GM12892 (cell line): ENCODE measurements at regions not wholly inside any gene's neighbourhood (a gene's known extent, or its start where the extent isn't known, plus 50 kb on each side); places are given as distances from the start of the nearest gene placed in this dataset.

Source experiments
- DNase-seq: peaks from one replicate; pipeline ENCODE4 v3.0.0; 2011; ENCODE audit not compliant: insufficient read length
- FAIRE-seq: peaks from 2 replicates; lab custom pipeline; 2011; peaks lifted over from hg19 to GRCh38; lab: Jason Lieb, UNC
- POLR2A ChIP-seq: IDR thresholded peaks from 2 replicates; pipeline ENCODE4 v1.6.1; 2011; ENCODE audit warnings: low read depth, low read length, control low read depth
- POLR2AphosphoS5 ChIP-seq: IDR thresholded peaks from 2 replicates; pipeline ENCODE4 v1.6.1; 2011; ENCODE audit warnings: low read depth, low read length, control low read depth
- TAF1 ChIP-seq: IDR thresholded peaks from 2 replicates; pipeline ENCODE4 v1.6.1; 2011; ENCODE audit warnings: low read depth, mild to moderate bottlenecking, control low read depth, low read length, borderline replicate concordance

GRCh38 chr6:24060982-24061754 is 64.8 kb upstream of the NRSN1 start:
- FAIRE-seq (peak; percentile 89), DNase-seq (peak; percentile 5)
- no peak for TF ChIP-seq POLR2A
- TF ChIP-seq TAF1, result no peak

DNA sequence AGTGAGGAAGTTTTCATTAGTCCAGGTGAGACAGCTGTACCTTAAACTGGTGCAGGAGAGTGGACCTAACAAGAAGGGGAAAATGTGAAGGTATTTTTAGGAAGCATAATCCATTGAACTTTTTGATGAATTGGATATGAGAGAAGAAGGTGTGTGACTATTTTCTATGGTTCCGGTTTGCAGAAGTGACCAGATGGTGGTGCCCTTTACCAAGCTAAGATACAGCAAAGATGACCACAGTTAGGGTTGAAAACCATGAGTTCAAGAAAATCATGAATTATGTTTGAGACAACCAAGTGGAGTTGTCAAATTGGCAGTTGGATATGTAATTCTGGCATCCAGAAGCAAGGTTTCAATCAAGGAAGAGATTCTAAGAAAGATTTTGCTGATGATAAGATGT is 61.9 kb upstream of the NRSN1 start:
- no peak for TF ChIP-seq POLR2AphosphoS5
- no peak for TF ChIP-seq TAF1
- no peak for TF ChIP-seq POLR2A
- FAIRE-seq (no peak), DNase-seq (no peak)

GRCh38 chr6:24064832-24065231 is 61.2 kb upstream of the NRSN1 start:
- no peak for DNase-seq
- no peak for FAIRE-seq
- TF ChIP-seq POLR2A (no peak), POLR2AphosphoS5 (no peak), TAF1 (no peak)

GRCh38 chr6:24069526-24069925 is 56.5 kb upstream of the NRSN1 start:
- DNase-seq (no peak), FAIRE-seq (no peak)
- TF ChIP-seq POLR2AphosphoS5 (no peak), POLR2A (no peak), TAF1 (no peak)

GRCh38 chr6:24072038-24072746 is 53.8 kb upstream of the NRSN1 start:
- TF ChIP-seq POLR2A (no peak), POLR2AphosphoS5 (no peak), TAF1 (no peak)
- DNase-seq, result no peak
- no peak for FAIRE-seq

- TF ChIP-seq POLR2A (no peak), POLR2AphosphoS5 (no peak), TAF1 (no peak)
- no peak for FAIRE-seq
Measured at GRCh38 chr6:24076011-24076410, 50.0 kb upstream of the NRSN1 start.

More at GRCh38 chr6:24076011-24076410, 50.0 kb upstream of the NRSN1 start:
- DNase-seq, result no peak
